DND-41 (cell line): ENCODE measurements at regions not wholly inside any gene's neighbourhood (a gene's known extent, or its start where the extent isn't known, plus 50 kb on each side); places are given as distances from the start of the nearest gene placed in this dataset.

ENCODE experiments used
- EZH2 ChIP-seq: IDR thresholded peaks from 3 replicates; pipeline ENCODE4 v1.6.1; 2012; ENCODE audit warnings: borderline replicate concordance, low read depth, mild to moderate bottlenecking, moderate library complexity, low read length, inconsistent platforms; ENCODE audit not compliant: severe bottlenecking
- TF ChIP-seq, protein P1 (sequence below): IDR thresholded peaks from 2 replicates; pipeline ENCODE4 v1.5.1; 2012; ENCODE audit warnings: borderline replicate concordance, low read length, moderate library complexity, mild to moderate bottlenecking; ENCODE audit not compliant: poor library complexity, severe bottlenecking; ENCODE audit errors: extremely low read depth

DNA sequence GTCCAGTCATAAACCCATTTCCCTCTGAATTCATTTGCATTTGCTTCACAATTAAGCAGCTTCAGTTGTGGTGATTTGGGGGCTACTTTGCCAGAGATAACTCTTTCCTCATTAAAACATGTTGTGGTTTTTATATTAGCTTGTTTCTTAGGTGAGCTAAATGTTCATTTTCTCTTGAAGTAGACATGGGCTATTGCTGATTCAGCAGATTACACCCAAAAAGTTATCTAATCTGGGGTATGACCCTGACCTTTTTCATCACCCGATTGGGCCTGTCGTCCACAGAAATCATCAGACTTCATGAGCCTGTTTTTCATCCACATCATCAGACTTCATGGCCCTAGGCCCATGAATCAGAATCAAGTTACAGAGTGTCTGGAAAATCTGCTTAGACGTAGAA is 97.5 kb upstream of the KLHL25 start:
- TF ChIP-seq, protein P1, sequence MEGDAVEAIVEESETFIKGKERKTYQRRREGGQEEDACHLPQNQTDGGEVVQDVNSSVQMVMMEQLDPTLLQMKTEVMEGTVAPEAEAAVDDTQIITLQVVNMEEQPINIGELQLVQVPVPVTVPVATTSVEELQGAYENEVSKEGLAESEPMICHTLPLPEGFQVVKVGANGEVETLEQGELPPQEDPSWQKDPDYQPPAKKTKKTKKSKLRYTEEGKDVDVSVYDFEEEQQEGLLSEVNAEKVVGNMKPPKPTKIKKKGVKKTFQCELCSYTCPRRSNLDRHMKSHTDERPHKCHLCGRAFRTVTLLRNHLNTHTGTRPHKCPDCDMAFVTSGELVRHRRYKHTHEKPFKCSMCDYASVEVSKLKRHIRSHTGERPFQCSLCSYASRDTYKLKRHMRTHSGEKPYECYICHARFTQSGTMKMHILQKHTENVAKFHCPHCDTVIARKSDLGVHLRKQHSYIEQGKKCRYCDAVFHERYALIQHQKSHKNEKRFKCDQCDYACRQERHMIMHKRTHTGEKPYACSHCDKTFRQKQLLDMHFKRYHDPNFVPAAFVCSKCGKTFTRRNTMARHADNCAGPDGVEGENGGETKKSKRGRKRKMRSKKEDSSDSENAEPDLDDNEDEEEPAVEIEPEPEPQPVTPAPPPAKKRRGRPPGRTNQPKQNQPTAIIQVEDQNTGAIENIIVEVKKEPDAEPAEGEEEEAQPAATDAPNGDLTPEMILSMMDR, result no peak
- TF ChIP-seq EZH2, result no peak
